Endodermal cell (in vitro differentiated cells): ENCODE measurements at regions not wholly inside any gene's neighbourhood (a gene's known extent, or its start where the extent isn't known, plus 50 kb on each side); places are given as distances from the start of the nearest gene placed in this dataset.

ENCODE experiments used
- DNase-seq: peaks from one replicate; pipeline ENCODE4 v3.0.0-alpha.2; 2017
- H3K27ac ChIP-seq: 2 replicates; pipeline ENCODE4 v1.5.1; 2013; ENCODE audit warnings: mild to moderate bottlenecking, low read depth, low read length, moderate library complexity
- H3K27me3 ChIP-seq: 2 replicates; pipeline ENCODE4 v1.6.1; 2013; ENCODE audit warnings: mild to moderate bottlenecking, low read length, moderate library complexity; ENCODE audit not compliant: insufficient read depth, control insufficient read depth, poor library complexity, severe bottlenecking
- H3K36me3 ChIP-seq: 2 replicates; pipeline ENCODE4 v1.7.0; 2013; ENCODE audit warnings: mild to moderate bottlenecking, low read length, moderate library complexity; ENCODE audit not compliant: control insufficient read depth, insufficient read depth
- H3K4me1 ChIP-seq: one replicate; pipeline ENCODE4 v1.7.0; 2013; ENCODE audit warnings: low read length; ENCODE audit not compliant: control insufficient read depth, insufficient read depth
- H3K4me3 ChIP-seq: 2 replicates; pipeline ENCODE4 v1.5.1; 2013; ENCODE audit warnings: mild to moderate bottlenecking, low read length, moderate library complexity
- H3K9ac ChIP-seq: 2 replicates; pipeline ENCODE4 v1.6.1; 2013; ENCODE audit warnings: mild to moderate bottlenecking, low read length, moderate library complexity; ENCODE audit not compliant: poor library complexity, severe bottlenecking; ENCODE audit errors: extremely low read depth
- H3K9me3 ChIP-seq: 2 replicates; pipeline ENCODE4 v1.6.1; 2013; ENCODE audit warnings: mild to moderate bottlenecking, low read length, moderate library complexity; ENCODE audit not compliant: control insufficient read depth
- H3K27ac Mint-ChIP-seq: 2 replicates; pipeline ENCODE4 v1.8.0; 2020; ENCODE audit warnings: mixed read lengths
- H3K27me3 Mint-ChIP-seq: 2 replicates; pipeline ENCODE4 v1.8.0; 2021; ENCODE audit warnings: mild to moderate bottlenecking, mixed read lengths; ENCODE audit not compliant: insufficient read depth
- H3K36me3 Mint-ChIP-seq: 2 replicates; pipeline ENCODE4 v1.8.0; 2020; ENCODE audit warnings: low read depth, mixed read lengths
- H3K4me1 Mint-ChIP-seq: 2 replicates; pipeline ENCODE4 v1.8.0; 2020; ENCODE audit warnings: mixed read lengths
- H3K4me3 Mint-ChIP-seq: 2 replicates; pipeline ENCODE4 v1.8.0; 2020; ENCODE audit warnings: mild to moderate bottlenecking, moderate library complexity, mixed read lengths
- H3K9me3 Mint-ChIP-seq: 2 replicates; pipeline ENCODE4 v1.8.0; 2020; ENCODE audit warnings: mild to moderate bottlenecking, mixed read lengths
- CTCF ChIP-seq: fragments of 200-600 bp; sonication (generic); conservative IDR thresholded peaks from 2 replicates; pipeline ENCODE4 v1.5.0; 2021; ENCODE audit warnings: antibody characterized with exemption, mild to moderate bottlenecking
- WGBS, 2 experiments: methylation state at CpG; one replicate each; pipeline versions ENCODE4 v1.1.5 to v1.1.7; 2013; ENCODE audit warnings: missing lambda C conversion rate in 2 of 2, mixed read lengths in 1 of 2; ENCODE audit not compliant: insufficient coverage in 1 of 2, insufficient read length in 1 of 2; 5-methylcytosine and 5-hydroxymethylcytosine counted together

- no peak for TF ChIP-seq CTCF
- no peaks in the 10 kb centered on the region for H3K36me3 Mint-ChIP-seq
- 81 to 84% methylated on average over 7 of the region's 7 CpGs for WGBS, 2 experiments
- H3K27ac ChIP-seq = no peak overlapping the region
- H3K36me3 ChIP-seq = no peaks in the 10 kb centered on the region
- peaks cover 7% of the 10 kb centered on the region for H3K9me3 ChIP-seq
- no peak overlapping the region for H3K27ac Mint-ChIP-seq
- no peak overlapping the region for H3K4me3 ChIP-seq
- no peaks in the 10 kb centered on the region for H3K27me3 Mint-ChIP-seq
- no peaks in the 10 kb centered on the region for H3K27me3 ChIP-seq
- DNase-seq = no peak
- no peak overlapping the region for H3K4me3 Mint-ChIP-seq
- H3K4me1 Mint-ChIP-seq = peaks cover 20% of the 10 kb centered on the region
- no peaks in the 10 kb centered on the region for H3K9me3 Mint-ChIP-seq
- H3K4me1 ChIP-seq = peaks cover 10% of the 10 kb centered on the region
- no peak overlapping the region for H3K9ac ChIP-seq
These were observed 241.1 kb downstream of the SPTSSA start for GRCh38 chr14:34220921-34221320.

GRCh38 chr14:34220378-34220706 lies 241.7 kb downstream of the SPTSSA start:
- 57% methylated on average over 1 of the region's 2 CpGs; no CpG with 5 or more reads in 1 of the 2 experiments for WGBS, 2 experiments
- no peaks in the 10 kb centered on the region for H3K9me3 Mint-ChIP-seq
- H3K36me3 Mint-ChIP-seq = no peaks in the 10 kb centered on the region
- Histone ChIP-seq H3K9ac (no peak overlapping the region), H3K36me3 (no peaks in the 10 kb centered on the region), H3K27me3 (no peaks in the 10 kb centered on the region), H3K27ac (no peak overlapping the region), H3K4me1 (peaks cover 10% of the 10 kb centered on the region), H3K9me3 (peaks cover 7% of the 10 kb centered on the region), H3K4me3 (no peak overlapping the region)
- peaks cover 20% of the 10 kb centered on the region for H3K4me1 Mint-ChIP-seq
- no peak for TF ChIP-seq CTCF
- no peaks in the 10 kb centered on the region for H3K27me3 Mint-ChIP-seq
- DNase-seq = no peak
- H3K27ac Mint-ChIP-seq = no peak overlapping the region
- no peak overlapping the region for H3K4me3 Mint-ChIP-seq

DNA sequence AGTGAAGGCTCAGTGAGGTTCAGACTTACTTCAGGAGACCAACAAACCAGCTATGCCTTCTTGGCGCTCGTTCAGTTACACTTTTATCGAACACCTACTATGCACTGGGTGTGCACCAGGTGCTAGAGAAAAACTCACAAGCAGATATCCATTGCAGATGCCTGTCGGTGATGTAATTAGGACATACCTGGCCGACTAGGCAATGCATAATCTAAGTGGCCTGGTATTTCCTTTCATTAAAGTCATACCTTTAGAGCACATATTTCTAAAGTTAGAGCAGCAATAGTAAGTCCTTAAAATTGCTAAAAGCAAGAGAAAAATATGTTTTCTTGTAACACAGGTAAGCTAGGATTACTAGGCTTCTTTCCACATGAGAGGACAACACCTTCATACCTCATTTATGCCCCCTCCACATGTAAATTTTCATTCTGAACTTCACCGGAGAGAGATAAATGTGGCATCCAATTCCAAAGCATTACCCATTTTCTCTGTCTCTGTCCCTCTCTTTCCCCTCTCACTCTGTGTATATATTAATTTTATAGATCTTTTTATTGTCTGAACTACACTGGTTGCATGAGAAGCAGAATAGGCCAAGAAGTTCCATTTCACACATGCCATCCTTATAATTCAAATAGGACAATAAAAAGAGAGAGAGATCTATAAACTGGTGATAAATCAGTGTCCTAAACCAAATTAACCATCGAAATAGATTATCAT lies 242.2 kb downstream of the SPTSSA start:
- TF ChIP-seq CTCF = no peak
- no peak overlapping the region for H3K4me3 Mint-ChIP-seq
- H3K4me1 Mint-ChIP-seq = peaks cover 20% of the 10 kb centered on the region
- no peak overlapping the region for H3K27ac Mint-ChIP-seq
- Histone ChIP-seq H3K27ac (no peak overlapping the region), H3K9ac (no peak overlapping the region), H3K27me3 (no peaks in the 10 kb centered on the region), H3K9me3 (peaks cover 7% of the 10 kb centered on the region), H3K4me1 (peaks cover 10% of the 10 kb centered on the region), H3K36me3 (no peaks in the 10 kb centered on the region), H3K4me3 (no peak overlapping the region)
- WGBS, 2 experiments = 86 to 92% methylated on average over 5 to 6 of the region's 7 CpGs
- no peaks in the 10 kb centered on the region for H3K27me3 Mint-ChIP-seq
- H3K9me3 Mint-ChIP-seq = no peaks in the 10 kb centered on the region
- no peak for DNase-seq
- H3K36me3 Mint-ChIP-seq = no peaks in the 10 kb centered on the region
